Gastroesophageal sphincter (tissue), 3 donors: ENCODE measurements at regions not wholly inside any gene's neighbourhood (a gene's known extent, or its start where the extent isn't known, plus 50 kb on each side); places are given as distances from the start of the nearest gene placed in this dataset.

Experiments used
- CTCF ChIP-seq, 4 experiments: fragments of 200-600 bp in 2 of 4; fragments of 450-650 bp in 2 of 4; sonication (generic) in 1 of 4; IDR thresholded peaks; one replicate each; pipeline ENCODE4 v1.5.1; 2017 to 2019; ENCODE audit warnings: antibody characterized with exemption in 4 of 4, mild to moderate bottlenecking in 2 of 4, moderate library complexity in 2 of 4
- EP300 ChIP-seq: sonication (generic); formaldehyde crosslinking; IDR thresholded peaks from one replicate; pipeline ENCODE4 v1.6.1; 2017; ENCODE audit warnings: antibody characterized with exemption, mild to moderate bottlenecking
- POLR2A ChIP-seq, 2 donors: fragments of 450-650 bp; IDR thresholded peaks; one replicate each; pipeline ENCODE4 v1.6.1; 2017; ENCODE audit warnings: antibody characterized with exemption in 2 of 2, mild to moderate bottlenecking in 2 of 2, moderate library complexity in 1 of 2
- POLR2AphosphoS5 ChIP-seq: sonication (generic); formaldehyde crosslinking; IDR thresholded peaks from one replicate; pipeline ENCODE4 v1.6.1; 2017; ENCODE audit warnings: antibody characterized with exemption

GRCh38 chr22:34851918-34852662 is 213.9 kb upstream of the ISX start:
- no peak for TF ChIP-seq EP300
- TF ChIP-seq CTCF (IDR thresholded peaks at IDR 0.05), result no peak
- no peak for TF ChIP-seq POLR2AphosphoS5
- no peak for TF ChIP-seq POLR2A (IDR thresholded peaks at IDR 0.05)
